ENCODE measurements at regions not wholly inside any gene's neighbourhood (a gene's known extent, or its start where the extent isn't known, plus 50 kb on each side); places are given as distances from the start of the nearest gene placed in this dataset.

DNA sequence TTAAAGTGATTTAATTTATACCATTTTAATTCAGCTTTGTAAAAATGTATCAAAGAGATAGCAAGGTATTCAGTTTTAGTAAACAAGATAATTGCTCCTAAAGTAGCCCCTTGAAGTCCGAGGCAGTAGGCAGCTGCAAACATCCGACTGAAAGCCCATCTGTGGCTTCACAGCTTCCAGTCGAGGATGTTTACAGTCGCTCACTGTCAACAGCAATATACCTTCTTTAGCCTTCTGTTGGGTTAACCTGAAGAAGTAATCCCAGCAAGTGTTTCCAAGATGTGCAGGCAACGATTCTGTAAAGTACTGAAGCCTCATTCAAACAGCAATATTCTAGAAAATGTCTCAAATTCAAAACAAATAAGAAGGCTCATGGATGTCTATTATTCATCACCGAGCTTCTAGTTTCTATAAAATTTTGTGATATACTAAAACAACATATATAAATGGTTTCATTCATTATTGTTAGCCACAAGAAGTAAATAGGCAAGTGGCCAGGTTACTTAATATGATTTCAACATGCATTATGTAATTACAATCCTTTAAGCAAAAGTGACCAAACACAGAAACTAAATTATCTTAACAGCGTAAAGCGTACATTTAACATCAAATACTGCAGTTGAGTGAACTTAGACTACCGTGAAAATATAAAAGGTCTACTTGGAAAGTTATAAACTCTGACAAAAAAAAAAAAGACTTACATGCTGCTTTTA is 115.0 kb downstream of the OGFRL1 start:
- peaks cover 4% of the 10 kb centered on the region for H3K27me3 ChIP-seq (ENCODE audit: control insufficient read depth, low read length)
- H3K27ac ChIP-seq (ENCODE audit: low read depth, low read length): no peak overlapping the region
- H3K4me3 ChIP-seq (ENCODE audit: low read length): no peak overlapping the region
- H3F3A ChIP-seq (ENCODE audit: control insufficient read depth, insufficient read depth): no peaks in the 10 kb centered on the region
- no peaks in the 10 kb centered on the region for H3K36me3 ChIP-seq (ENCODE audit: control insufficient read depth, low read length)
- H3K4me2 ChIP-seq (ENCODE audit: low read length): no peak overlapping the region
- no peaks in the 10 kb centered on the region for H3K9me3 ChIP-seq (ENCODE audit: control insufficient read depth, insufficient read depth, low read length)
- H3K79me2 ChIP-seq (ENCODE audit: control insufficient read depth, low read length): no peaks in the 10 kb centered on the region
- no peaks in the 10 kb centered on the region for H3K4me1 ChIP-seq (ENCODE audit: control insufficient read depth, low read length)
- H3K9me2 ChIP-seq (replicated peaks; ENCODE audit: control insufficient read depth, low read length): no peaks in the 10 kb centered on the region
- H4K20me1 ChIP-seq (ENCODE audit: control insufficient read depth, insufficient read depth, low read depth, low read length): no peaks in the 10 kb centered on the region
- no peak for TF ChIP-seq EZH2phosphoT487 (IDR thresholded peaks at IDR 0.05; ENCODE audit: borderline replicate concordance, low read length)
- TF ChIP-seq, protein P1, sequence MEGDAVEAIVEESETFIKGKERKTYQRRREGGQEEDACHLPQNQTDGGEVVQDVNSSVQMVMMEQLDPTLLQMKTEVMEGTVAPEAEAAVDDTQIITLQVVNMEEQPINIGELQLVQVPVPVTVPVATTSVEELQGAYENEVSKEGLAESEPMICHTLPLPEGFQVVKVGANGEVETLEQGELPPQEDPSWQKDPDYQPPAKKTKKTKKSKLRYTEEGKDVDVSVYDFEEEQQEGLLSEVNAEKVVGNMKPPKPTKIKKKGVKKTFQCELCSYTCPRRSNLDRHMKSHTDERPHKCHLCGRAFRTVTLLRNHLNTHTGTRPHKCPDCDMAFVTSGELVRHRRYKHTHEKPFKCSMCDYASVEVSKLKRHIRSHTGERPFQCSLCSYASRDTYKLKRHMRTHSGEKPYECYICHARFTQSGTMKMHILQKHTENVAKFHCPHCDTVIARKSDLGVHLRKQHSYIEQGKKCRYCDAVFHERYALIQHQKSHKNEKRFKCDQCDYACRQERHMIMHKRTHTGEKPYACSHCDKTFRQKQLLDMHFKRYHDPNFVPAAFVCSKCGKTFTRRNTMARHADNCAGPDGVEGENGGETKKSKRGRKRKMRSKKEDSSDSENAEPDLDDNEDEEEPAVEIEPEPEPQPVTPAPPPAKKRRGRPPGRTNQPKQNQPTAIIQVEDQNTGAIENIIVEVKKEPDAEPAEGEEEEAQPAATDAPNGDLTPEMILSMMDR (IDR thresholded peaks at IDR 0.05; ENCODE audit: low read depth, low read length, poor library complexity, severe bottlenecking): no peak

DNA sequence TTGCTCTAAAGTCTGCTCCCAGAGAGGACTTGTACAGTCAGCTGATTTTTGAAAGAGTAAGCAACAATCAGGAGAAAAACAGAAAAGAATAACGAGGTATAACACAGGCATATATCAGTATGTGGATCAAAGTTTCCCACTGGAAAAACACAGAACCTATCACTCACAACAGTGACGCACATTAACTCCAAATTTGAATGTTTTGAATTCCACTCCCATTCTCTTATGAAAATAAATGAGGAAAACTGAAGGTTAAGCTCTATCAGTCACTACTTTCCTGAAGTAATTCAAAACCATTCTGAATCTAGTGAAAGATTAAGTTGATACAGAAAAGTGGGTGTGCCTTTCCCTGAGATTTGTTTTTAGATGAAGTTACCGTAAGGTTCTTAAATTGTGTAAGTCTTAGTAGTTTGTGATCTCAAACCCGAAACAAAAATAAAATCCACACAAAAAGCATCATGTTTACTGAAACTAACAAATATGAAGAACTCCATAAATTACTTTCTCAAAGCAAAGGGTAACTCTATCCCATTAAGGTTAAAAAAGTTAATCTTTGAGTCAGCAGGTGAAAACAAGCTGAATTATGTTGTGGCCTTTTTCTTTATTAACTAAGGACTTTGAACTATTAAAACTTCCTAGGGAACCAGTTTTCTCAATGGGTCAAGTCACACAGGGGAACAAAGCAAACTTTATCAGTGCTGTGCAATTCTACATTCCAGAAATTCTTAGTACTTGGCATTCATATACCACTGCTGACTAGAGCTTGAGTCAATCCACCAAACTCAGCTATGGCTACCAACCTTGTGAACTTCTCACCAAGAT is 115.7 kb downstream of the OGFRL1 start:
- no peaks in the 10 kb centered on the region for H3K4me1 ChIP-seq (ENCODE audit: control insufficient read depth, low read length)
- no peak overlapping the region for H3K4me2 ChIP-seq (ENCODE audit: low read length)
- no peak overlapping the region for H3K4me3 ChIP-seq (ENCODE audit: low read length)
- no peaks in the 10 kb centered on the region for H3K79me2 ChIP-seq (ENCODE audit: control insufficient read depth, low read length)
- H3K36me3 ChIP-seq (ENCODE audit: control insufficient read depth, low read length): no peaks in the 10 kb centered on the region
- TF ChIP-seq, protein P1 (IDR thresholded peaks at IDR 0.05; ENCODE audit: low read depth, low read length, poor library complexity, severe bottlenecking): no peak
- TF ChIP-seq EZH2phosphoT487 (IDR thresholded peaks at IDR 0.05; ENCODE audit: borderline replicate concordance, low read length): no peak
- H3F3A ChIP-seq (ENCODE audit: control insufficient read depth, insufficient read depth): no peaks in the 10 kb centered on the region
- no peaks in the 10 kb centered on the region for H4K20me1 ChIP-seq (ENCODE audit: control insufficient read depth, insufficient read depth, low read depth, low read length)
- no peaks in the 10 kb centered on the region for H3K9me3 ChIP-seq (ENCODE audit: control insufficient read depth, insufficient read depth, low read length)
- no peaks in the 10 kb centered on the region for H3K9me2 ChIP-seq (replicated peaks; ENCODE audit: control insufficient read depth, low read length)
- no peak overlapping the region for H3K27ac ChIP-seq (ENCODE audit: low read depth, low read length)
- H3K27me3 ChIP-seq (ENCODE audit: control insufficient read depth, low read length): peaks cover 4% of the 10 kb centered on the region

DNA sequence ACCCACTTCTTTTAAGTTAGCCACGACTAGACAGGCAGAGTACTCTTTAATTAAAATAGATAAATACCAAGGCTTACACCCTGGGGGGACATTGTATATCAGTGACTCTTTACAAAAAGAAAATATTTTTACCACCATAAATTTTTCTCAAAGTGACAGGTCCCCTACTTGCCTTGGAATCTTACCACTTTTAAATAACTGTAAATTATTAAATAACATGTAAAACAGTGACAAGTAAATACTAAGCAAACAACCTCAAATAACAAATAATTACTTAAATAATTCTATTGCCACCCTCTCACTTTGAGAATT is 116.3 kb downstream of the OGFRL1 start:
- Histone ChIP-seq H3K36me3 (ENCODE audit: control insufficient read depth, low read length) (no peaks in the 10 kb centered on the region), H3K4me2 (ENCODE audit: low read length) (no peak overlapping the region), H3K9me2 (replicated peaks; ENCODE audit: control insufficient read depth, low read length) (no peaks in the 10 kb centered on the region), H3K9me3 (ENCODE audit: control insufficient read depth, insufficient read depth, low read length) (no peaks in the 10 kb centered on the region), H3K27me3 (ENCODE audit: control insufficient read depth, low read length) (peaks cover 4% of the 10 kb centered on the region), H4K20me1 (ENCODE audit: control insufficient read depth, insufficient read depth, low read depth, low read length) (no peaks in the 10 kb centered on the region), H3K4me3 (ENCODE audit: low read length) (no peak overlapping the region), H3K79me2 (ENCODE audit: control insufficient read depth, low read length) (no peaks in the 10 kb centered on the region), H3K4me1 (ENCODE audit: control insufficient read depth, low read length) (no peaks in the 10 kb centered on the region), H3F3A (ENCODE audit: control insufficient read depth, insufficient read depth) (no peaks in the 10 kb centered on the region), H3K27ac (ENCODE audit: low read depth, low read length) (no peak overlapping the region)
- TF ChIP-seq, protein P1 (IDR thresholded peaks at IDR 0.05; ENCODE audit: low read depth, low read length, poor library complexity, severe bottlenecking): no peak
- no peak for TF ChIP-seq EZH2phosphoT487 (IDR thresholded peaks at IDR 0.05; ENCODE audit: borderline replicate concordance, low read length)

All from DOHH2 (cell line).